ENCODE measurements at regions not wholly inside any gene's neighbourhood (a gene's known extent, or its start where the extent isn't known, plus 50 kb on each side); places are given as distances from the start of the nearest gene placed in this dataset.

- TF ChIP-seq MTA3 (IDR thresholded peaks at IDR 0.05; ENCODE audit: borderline replicate concordance) (no peak), ZBTB11 (CRISPR knock-in tag; IDR thresholded peaks at IDR 0.05) (no peak), E2F4 (CRISPR knock-in tag; IDR thresholded peaks at IDR 0.05; ENCODE audit: low read depth) (no peak), JUN (IDR thresholded peaks at IDR 0.05; ENCODE audit: borderline replicate concordance, low read depth, low read length) (no peak), JUN (CRISPR knock-in tag; IDR thresholded peaks at IDR 0.05; ENCODE audit: borderline replicate concordance) (no peak), NR2F6 (CRISPR knock-in tag; IDR thresholded peaks at IDR 0.05) (no peak), ZSCAN29 (IDR thresholded peaks at IDR 0.05) (no peak), CTCF (IDR thresholded peaks at IDR 0.05 in 2 of 3, conservative IDR thresholded peaks at IDR 0.05 in 1 of 3; ENCODE audit: insufficient read depth in 2 of 3, low read depth in 1 of 3, low read length in 3 of 3) (no peak), POLR2A (conservative IDR thresholded peaks at IDR 0.05) (no peak), SP2 (IDR thresholded peaks at IDR 0.05; ENCODE audit: extremely low read depth, low read depth, low read length, poor library complexity, severe bottlenecking) (no peak), POLR3A (IDR thresholded peaks at IDR 0.05; ENCODE audit: borderline replicate concordance, extremely low read depth, insufficient read depth, insufficient read length) (no peak), PREB (CRISPR knock-in tag; IDR thresholded peaks at IDR 0.05) (no peak), ZNF655 (CRISPR knock-in tag; IDR thresholded peaks at IDR 0.05) (no peak), SREBF2 (CRISPR knock-in tag; IDR thresholded peaks at IDR 0.05) (no peak)
Measured at GRCh38 chr17:31721291-31722025, 137.6 kb downstream of the COPRS start.
